Panc1 (cell line): ENCODE measurements at regions not wholly inside any gene's neighbourhood (a gene's known extent, or its start where the extent isn't known, plus 50 kb on each side); places are given as distances from the start of the nearest gene placed in this dataset.

ENCODE experiments used
- ATAC-seq: fragments of 200-7000 bp; cut with Tn5 transposase; 2 replicates; pipeline ENCODE4 v1.9.1; 2020; ENCODE audit warnings: mild to moderate bottlenecking, moderate library complexity
- BruUV-seq: library from RNA; stranded (reverse); fragments of 400-500 nt; replicated peaks from 2 replicates; lab custom pipeline; 2021; lab: Mats Ljungman, UMichigan
- CTCF ChIA-PET: fragments of 300-600 bp; sonication (Branson Sonifier 250); formaldehyde crosslinking; loops from one replicate; lab custom pipeline; 2022; ENCODE audit warnings: antibody characterized with exemption; lab: Charles Lee
- POLR2A ChIA-PET: fragments of 300-600 bp; sonication (Branson Sonifier 250); formaldehyde crosslinking; loops from one replicate; lab custom pipeline; 2022; ENCODE audit warnings: antibody characterized with exemption; lab: Charles Lee
- DNase-seq: peaks from one replicate; pipeline ENCODE4 v3.0.0-alpha.2; 2010; ENCODE audit warnings: low read depth, low spot score
- H3K27ac ChIP-seq: 2 replicates; pipeline ENCODE4 v1.5.1; 2011; ENCODE audit warnings: mild to moderate bottlenecking, low read length, inconsistent platforms
- H3K27me3 ChIP-seq: fragments of 200-500 bp; sonication (Bioruptor generic); 2 replicates; pipeline ENCODE4 v1.6.0; 2014; ENCODE audit warnings: low read length, inconsistent platforms; ENCODE audit not compliant: control insufficient read depth, insufficient read depth
- H3K36me3 ChIP-seq: fragments of 200-500 bp; sonication (Bioruptor generic); 2 replicates; pipeline ENCODE4 v1.5.1; 2014; ENCODE audit warnings: inconsistent platforms, mild to moderate bottlenecking, low read length, moderate library complexity; ENCODE audit not compliant: control insufficient read depth, insufficient read depth
- H3K4me1 ChIP-seq: 2 replicates; pipeline ENCODE4 v1.5.1; 2011; ENCODE audit warnings: inconsistent platforms, mild to moderate bottlenecking, low read length, moderate library complexity; ENCODE audit not compliant: control insufficient read depth, insufficient read depth
- H3K4me3 ChIP-seq, 2 experiments: 2 replicates each; pipeline ENCODE4 v1.5.1; 2011 to 2012; ENCODE audit warnings: low read depth in 2 of 2, low read length in 2 of 2, mild to moderate bottlenecking in 2 of 2, inconsistent platforms in 1 of 2, moderate library complexity in 1 of 2
- H3K9me3 ChIP-seq: fragments of 200-500 bp; sonication (Bioruptor generic); 2 replicates; pipeline ENCODE4 v1.5.1; 2014; ENCODE audit warnings: low read depth, mild to moderate bottlenecking, inconsistent platforms, low read length, moderate library complexity; ENCODE audit not compliant: control insufficient read depth, insufficient read depth
- CTCF ChIP-seq: fragments of 450-650 bp; IDR thresholded peaks from 2 replicates; pipeline ENCODE4 v1.5.1; 2017; ENCODE audit warnings: mild to moderate bottlenecking
- POLR2AphosphoS5 ChIP-seq: IDR thresholded peaks from 2 replicates; pipeline ENCODE4 v1.6.1; 2012; ENCODE audit warnings: mild to moderate bottlenecking, low read depth, low read length, moderate library complexity
- SIN3A ChIP-seq: IDR thresholded peaks from 2 replicates; pipeline ENCODE4 v1.6.1; 2012; ENCODE audit warnings: low read depth, mild to moderate bottlenecking, low read length, moderate library complexity, borderline replicate concordance; ENCODE audit not compliant: insufficient read depth
- TCF7L2 ChIP-seq: IDR thresholded peaks from 2 replicates; pipeline ENCODE4 v1.6.1; 2011; ENCODE audit warnings: mild to moderate bottlenecking, low read depth, low read length, inconsistent platforms
- in situ Hi-C: cut with HindIII; loops from 2 replicates; pipeline ENCODE4 v1.10.0; 2016; ENCODE audit warnings: low sequenced_read_pairs, low pct_unique_long_range_greater_than_20kb
- intact Hi-C: fragments of 100-400 bp; cut with micrococcal nuclease; formaldehyde crosslinking; loops from one replicate; pipeline ENCODE4 v1.10.0; 2022; ENCODE audit not compliant: unreplicated experiment
- TF ChIP-seq, protein P1 (sequence below), 2 experiments: IDR thresholded peaks; 2 replicates each; pipeline ENCODE4 v1.6.1; 2011 to 2012; ENCODE audit warnings: low read depth in 2 of 2, control low read depth in 1 of 2, low read length in 1 of 2, mild to moderate bottlenecking in 1 of 2, moderate library complexity in 1 of 2; ENCODE audit not compliant: insufficient read depth in 1 of 2

- ATAC-seq: no peak
- ChIA-PET POLR2A (no interaction called here), CTCF (no interaction called here)
- in situ Hi-C loops: no loop called here
- Histone ChIP-seq H3K4me3 (no peak overlapping the region), H3K9me3 (peaks cover 3% of the 10 kb centered on the region), H3K27me3 (no peaks in the 10 kb centered on the region), H3K36me3 (no peaks in the 10 kb centered on the region), H3K27ac (no peak overlapping the region), H3K4me1 (no peaks in the 10 kb centered on the region)
- TF ChIP-seq POLR2AphosphoS5 (no peak), TCF7L2 (no peak), CTCF (no peak), SIN3A (no peak)
- TF ChIP-seq, protein P1, sequence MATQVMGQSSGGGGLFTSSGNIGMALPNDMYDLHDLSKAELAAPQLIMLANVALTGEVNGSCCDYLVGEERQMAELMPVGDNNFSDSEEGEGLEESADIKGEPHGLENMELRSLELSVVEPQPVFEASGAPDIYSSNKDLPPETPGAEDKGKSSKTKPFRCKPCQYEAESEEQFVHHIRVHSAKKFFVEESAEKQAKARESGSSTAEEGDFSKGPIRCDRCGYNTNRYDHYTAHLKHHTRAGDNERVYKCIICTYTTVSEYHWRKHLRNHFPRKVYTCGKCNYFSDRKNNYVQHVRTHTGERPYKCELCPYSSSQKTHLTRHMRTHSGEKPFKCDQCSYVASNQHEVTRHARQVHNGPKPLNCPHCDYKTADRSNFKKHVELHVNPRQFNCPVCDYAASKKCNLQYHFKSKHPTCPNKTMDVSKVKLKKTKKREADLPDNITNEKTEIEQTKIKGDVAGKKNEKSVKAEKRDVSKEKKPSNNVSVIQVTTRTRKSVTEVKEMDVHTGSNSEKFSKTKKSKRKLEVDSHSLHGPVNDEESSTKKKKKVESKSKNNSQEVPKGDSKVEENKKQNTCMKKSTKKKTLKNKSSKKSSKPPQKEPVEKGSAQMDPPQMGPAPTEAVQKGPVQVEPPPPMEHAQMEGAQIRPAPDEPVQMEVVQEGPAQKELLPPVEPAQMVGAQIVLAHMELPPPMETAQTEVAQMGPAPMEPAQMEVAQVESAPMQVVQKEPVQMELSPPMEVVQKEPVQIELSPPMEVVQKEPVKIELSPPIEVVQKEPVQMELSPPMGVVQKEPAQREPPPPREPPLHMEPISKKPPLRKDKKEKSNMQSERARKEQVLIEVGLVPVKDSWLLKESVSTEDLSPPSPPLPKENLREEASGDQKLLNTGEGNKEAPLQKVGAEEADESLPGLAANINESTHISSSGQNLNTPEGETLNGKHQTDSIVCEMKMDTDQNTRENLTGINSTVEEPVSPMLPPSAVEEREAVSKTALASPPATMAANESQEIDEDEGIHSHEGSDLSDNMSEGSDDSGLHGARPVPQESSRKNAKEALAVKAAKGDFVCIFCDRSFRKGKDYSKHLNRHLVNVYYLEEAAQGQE (IDR thresholded peaks at IDR 0.05; ENCODE audit: insufficient read depth in 1 of 2, low read depth in 2 of 2, low read length in 1 of 2): no peak
- BruUV-seq: no TSS peak
- intact Hi-C loops: no loop called here
- no peak for DNase-seq
Measured at GRCh38 chr3:106837616-106838015, 539.6 kb upstream of the CCDC54 start.

DNA sequence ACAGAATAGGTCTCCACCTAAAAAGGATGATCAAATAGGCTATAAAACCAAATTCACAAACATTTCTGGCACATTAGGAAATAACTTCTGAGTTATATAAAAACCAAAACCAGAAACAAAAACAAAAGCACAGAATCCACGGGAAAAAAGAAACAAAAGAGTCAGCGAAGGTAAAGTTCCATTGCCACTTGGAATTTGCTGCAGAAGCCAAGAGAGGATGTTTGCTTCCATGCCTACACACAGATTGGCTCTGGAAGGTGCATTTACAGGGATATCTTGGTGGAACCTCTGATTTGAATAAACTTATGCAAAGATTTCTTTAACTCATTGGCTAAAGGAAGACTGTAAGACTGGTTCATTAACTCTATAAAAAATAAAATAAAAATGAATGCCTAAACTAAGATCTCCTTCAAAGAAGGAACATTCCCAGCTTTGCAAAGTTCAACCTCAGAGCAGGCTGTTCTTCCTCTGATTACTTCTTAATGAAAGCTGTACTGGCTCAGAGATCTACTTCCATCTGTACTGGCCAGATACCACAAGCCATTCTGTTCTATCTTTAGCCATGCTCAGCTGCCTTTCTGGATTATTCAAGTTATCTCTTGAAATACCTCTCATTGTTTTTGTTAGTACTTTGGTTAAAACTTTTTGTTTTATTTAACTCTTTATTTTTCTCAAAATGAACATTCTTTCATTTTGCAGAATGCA is 537.5 kb upstream of the CCDC54 start:
- DNase-seq (no peak), ATAC-seq (no peak)
- intact Hi-C loops (no loop called here), in situ Hi-C loops (no loop called here)
- Histone ChIP-seq H3K4me3 (no peak overlapping the region), H3K36me3 (no peaks in the 10 kb centered on the region), H3K4me1 (no peaks in the 10 kb centered on the region), H3K27me3 (no peaks in the 10 kb centered on the region), H3K27ac (no peak overlapping the region), H3K9me3 (no peaks in the 10 kb centered on the region)
- TF ChIP-seq, protein P1 (IDR thresholded peaks at IDR 0.05; ENCODE audit: insufficient read depth in 1 of 2, low read depth in 2 of 2, low read length in 1 of 2): no peak
- TF ChIP-seq TCF7L2 (no peak), SIN3A (no peak), POLR2AphosphoS5 (no peak), CTCF (no peak)
- BruUV-seq: no TSS peak
- CTCF ChIA-PET: no interaction called here
- POLR2A ChIA-PET: no interaction called here
